PC-9 (cell line): ENCODE measurements at regions not wholly inside any gene's neighbourhood (a gene's known extent, or its start where the extent isn't known, plus 50 kb on each side); places are given as distances from the start of the nearest gene placed in this dataset.

Experiments
- CTCF ChIP-seq: fragments of 200-600 bp; sonication (generic); conservative IDR thresholded peaks from 2 replicates; pipeline ENCODE4 v1.6.1; 2017; ENCODE audit warnings: mixed run types, antibody characterized with exemption, mild to moderate bottlenecking, moderate library complexity
- EZH2 ChIP-seq: fragments of 200-600 bp; sonication (generic); IDR thresholded peaks from 2 replicates; pipeline ENCODE4 v1.8.0; 2017; ENCODE audit warnings: antibody characterized with exemption, low read depth

- TF ChIP-seq CTCF (no peak), EZH2 (no peak)
Measured at GRCh38 chr19:46913198-46913851, 52.5 kb downstream of the ARHGAP35 start.
